ENCODE measurements at regions not wholly inside any gene's neighbourhood (a gene's known extent, or its start where the extent isn't known, plus 50 kb on each side); places are given as distances from the start of the nearest gene placed in this dataset.

DNA sequence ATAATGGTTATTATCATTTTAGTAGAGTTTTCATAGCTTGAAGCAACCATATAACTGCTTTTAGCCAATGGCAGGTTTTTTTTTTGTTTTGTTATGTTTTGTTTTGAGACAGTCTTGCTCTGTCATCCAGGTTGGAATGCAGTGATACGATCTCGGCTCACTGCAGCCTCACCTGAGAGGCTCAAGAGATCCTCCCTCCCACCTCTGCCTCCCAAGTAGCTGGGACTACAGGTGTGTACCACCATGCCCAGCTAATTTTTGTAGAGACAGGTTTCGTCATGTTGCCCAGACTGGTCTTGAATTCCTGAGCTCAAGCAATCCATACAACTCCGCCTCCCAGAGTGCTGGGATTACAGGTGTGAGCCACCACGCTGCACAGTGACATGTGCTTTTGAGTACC is 117.5 kb upstream of the GAREM1 start:
- TF ChIP-seq, protein P1, sequence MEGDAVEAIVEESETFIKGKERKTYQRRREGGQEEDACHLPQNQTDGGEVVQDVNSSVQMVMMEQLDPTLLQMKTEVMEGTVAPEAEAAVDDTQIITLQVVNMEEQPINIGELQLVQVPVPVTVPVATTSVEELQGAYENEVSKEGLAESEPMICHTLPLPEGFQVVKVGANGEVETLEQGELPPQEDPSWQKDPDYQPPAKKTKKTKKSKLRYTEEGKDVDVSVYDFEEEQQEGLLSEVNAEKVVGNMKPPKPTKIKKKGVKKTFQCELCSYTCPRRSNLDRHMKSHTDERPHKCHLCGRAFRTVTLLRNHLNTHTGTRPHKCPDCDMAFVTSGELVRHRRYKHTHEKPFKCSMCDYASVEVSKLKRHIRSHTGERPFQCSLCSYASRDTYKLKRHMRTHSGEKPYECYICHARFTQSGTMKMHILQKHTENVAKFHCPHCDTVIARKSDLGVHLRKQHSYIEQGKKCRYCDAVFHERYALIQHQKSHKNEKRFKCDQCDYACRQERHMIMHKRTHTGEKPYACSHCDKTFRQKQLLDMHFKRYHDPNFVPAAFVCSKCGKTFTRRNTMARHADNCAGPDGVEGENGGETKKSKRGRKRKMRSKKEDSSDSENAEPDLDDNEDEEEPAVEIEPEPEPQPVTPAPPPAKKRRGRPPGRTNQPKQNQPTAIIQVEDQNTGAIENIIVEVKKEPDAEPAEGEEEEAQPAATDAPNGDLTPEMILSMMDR (IDR thresholded peaks at IDR 0.05), result no peak
- TF ChIP-seq POLR2A (IDR thresholded peaks at IDR 0.05), result no peak

Data from adrenal gland (tissue), 5 donors.